GM23338 (cell line): ENCODE measurements at regions not wholly inside any gene's neighbourhood (a gene's known extent, or its start where the extent isn't known, plus 50 kb on each side); places are given as distances from the start of the nearest gene placed in this dataset.

Experiments used
- CREB1 ChIP-seq: fragments of 250-450 bp; sonication (Bioruptor Pico); IDR thresholded peaks from 2 replicates; pipeline ENCODE4 v1.5.0; 2020; ENCODE audit warnings: low read depth, mild to moderate bottlenecking, moderate library complexity
- ETS1 ChIP-seq: IDR thresholded peaks from 2 replicates; pipeline ENCODE4 v1.6.1; 2016; ENCODE audit warnings: antibody characterized with exemption
- EZH2 ChIP-seq: fragments of 200-600 bp; sonication (generic); IDR thresholded peaks from one replicate; pipeline ENCODE4 v1.8.0; 2017; ENCODE audit warnings: antibody characterized with exemption, mild to moderate bottlenecking, low read depth; ENCODE audit not compliant: unreplicated experiment
- EZH2phosphoT487 ChIP-seq: fragments of 200-600 bp; sonication (generic); IDR thresholded peaks from one replicate; pipeline ENCODE4 v1.8.1; 2018; ENCODE audit warnings: antibody characterized with exemption; ENCODE audit not compliant: unreplicated experiment
- JUNB ChIP-seq: IDR thresholded peaks from one replicate; pipeline ENCODE4 v1.6.1; 2016; ENCODE audit warnings: antibody characterized with exemption; ENCODE audit not compliant: unreplicated experiment
- NANOG ChIP-seq: IDR thresholded peaks from 2 replicates; pipeline ENCODE4 v1.6.1; 2016; ENCODE audit warnings: antibody characterized with exemption, borderline replicate concordance
- POLR2AphosphoS5 ChIP-seq: IDR thresholded peaks from 2 replicates; pipeline ENCODE4 v1.6.1; 2016; ENCODE audit warnings: antibody characterized with exemption, low read depth
- REST ChIP-seq: IDR thresholded peaks from one replicate; pipeline ENCODE4 v1.6.1; 2018; ENCODE audit warnings: antibody characterized with exemption; ENCODE audit not compliant: unreplicated experiment
- STAT1 ChIP-seq: IDR thresholded peaks from one replicate; pipeline ENCODE4 v1.6.1; 2016; ENCODE audit warnings: antibody characterized with exemption; ENCODE audit not compliant: unreplicated experiment
- ZNF114 ChIP-seq: fragments of 250-450 bp; sonication (Bioruptor Pico); IDR thresholded peaks from 2 replicates; pipeline ENCODE4 v1.5.0; 2020; ENCODE audit warnings: mild to moderate bottlenecking, moderate library complexity
- TF ChIP-seq, protein P1 (sequence below), 2 experiments: fragments of 200-600 bp in 1 of 2; sonication (generic) in 1 of 2; conservative IDR thresholded peaks; 2 replicates each; pipeline versions ENCODE4 v1.5.1 to v1.6.1; 2016 to 2017; ENCODE audit warnings: antibody characterized with exemption in 2 of 2, low read depth in 2 of 2, mild to moderate bottlenecking in 2 of 2, moderate library complexity in 1 of 2

- TF ChIP-seq, protein P1, sequence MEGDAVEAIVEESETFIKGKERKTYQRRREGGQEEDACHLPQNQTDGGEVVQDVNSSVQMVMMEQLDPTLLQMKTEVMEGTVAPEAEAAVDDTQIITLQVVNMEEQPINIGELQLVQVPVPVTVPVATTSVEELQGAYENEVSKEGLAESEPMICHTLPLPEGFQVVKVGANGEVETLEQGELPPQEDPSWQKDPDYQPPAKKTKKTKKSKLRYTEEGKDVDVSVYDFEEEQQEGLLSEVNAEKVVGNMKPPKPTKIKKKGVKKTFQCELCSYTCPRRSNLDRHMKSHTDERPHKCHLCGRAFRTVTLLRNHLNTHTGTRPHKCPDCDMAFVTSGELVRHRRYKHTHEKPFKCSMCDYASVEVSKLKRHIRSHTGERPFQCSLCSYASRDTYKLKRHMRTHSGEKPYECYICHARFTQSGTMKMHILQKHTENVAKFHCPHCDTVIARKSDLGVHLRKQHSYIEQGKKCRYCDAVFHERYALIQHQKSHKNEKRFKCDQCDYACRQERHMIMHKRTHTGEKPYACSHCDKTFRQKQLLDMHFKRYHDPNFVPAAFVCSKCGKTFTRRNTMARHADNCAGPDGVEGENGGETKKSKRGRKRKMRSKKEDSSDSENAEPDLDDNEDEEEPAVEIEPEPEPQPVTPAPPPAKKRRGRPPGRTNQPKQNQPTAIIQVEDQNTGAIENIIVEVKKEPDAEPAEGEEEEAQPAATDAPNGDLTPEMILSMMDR (conservative IDR thresholded peaks at IDR 0.05; ENCODE audit: low read depth in 2 of 2) = no peak
- no peak for TF ChIP-seq JUNB
- TF ChIP-seq EZH2 = no peak
- no peak for TF ChIP-seq CREB1 (CRISPR knock-in tag)
- TF ChIP-seq POLR2AphosphoS5 = no peak
- no peak for TF ChIP-seq ETS1
- TF ChIP-seq EZH2phosphoT487 = no peak
- TF ChIP-seq NANOG = no peak
- TF ChIP-seq REST = no peak
- no peak for TF ChIP-seq ZNF114 (CRISPR knock-in tag)
- no peak for TF ChIP-seq STAT1
Measured at GRCh38 chr20:22918286-22918983, 116.7 kb upstream of the SSTR4 start.
